Breast epithelium (tissue), 3 donors: ENCODE measurements at regions not wholly inside any gene's neighbourhood (a gene's known extent, or its start where the extent isn't known, plus 50 kb on each side); places are given as distances from the start of the nearest gene placed in this dataset.

Experiments
- CTCF ChIP-seq, 3 donors: fragments of 450-650 bp; IDR thresholded peaks; one replicate each; pipeline ENCODE4 v1.5.1; 2016 to 2017; ENCODE audit warnings: antibody characterized with exemption in 3 of 3, mild to moderate bottlenecking in 3 of 3, moderate library complexity in 3 of 3
- POLR2AphosphoS5 ChIP-seq, 3 donors: sonication (generic); formaldehyde crosslinking; IDR thresholded peaks; one replicate each; pipeline ENCODE4 v1.6.1; 2017; ENCODE audit warnings: antibody characterized with exemption in 3 of 3

GRCh38 chr10:128879441-128880140, 587.5 kb upstream of the MGMT start:
- TF ChIP-seq CTCF (IDR thresholded peaks at IDR 0.05) (no peak), POLR2AphosphoS5 (IDR thresholded peaks at IDR 0.05) (no peak)
